Activated T-cell treated with anti-CD3 and anti-CD28 coated beads, Interleukin-2, amount 50 U/mL, for 4 hours (primary cell): ENCODE measurements at regions not wholly inside any gene's neighbourhood (a gene's known extent, or its start where the extent isn't known, plus 50 kb on each side); places are given as distances from the start of the nearest gene placed in this dataset.
"Not testable (repeated sequence)": the region's sequence is repeated elsewhere in the genome, so short reads cannot be mapped to it uniquely, and the experiment has no call there.

ENCODE experiments used
- ATAC-seq, 2 donors: fragments of 200-7000 bp; cut with Tn5 transposase; one replicate each; pipeline ENCODE4 v1.10.0; 2021
- DNase-seq: peaks from one replicate; pipeline ENCODE4 v3.0.0-alpha.2; 2020
- H3K27me3 Mint-ChIP-seq: one replicate; pipeline ENCODE4 v1.8.0; 2021; ENCODE audit warnings: low read depth, mixed read lengths
- H3K36me3 Mint-ChIP-seq: one replicate; pipeline ENCODE4 v1.8.0; 2022; ENCODE audit warnings: mixed read lengths; ENCODE audit not compliant: insufficient read depth
- H3K4me1 Mint-ChIP-seq: one replicate; pipeline ENCODE4 v1.8.0; 2021; ENCODE audit warnings: low read depth, mixed read lengths
- H3K4me3 Mint-ChIP-seq: one replicate; pipeline ENCODE4 v1.8.0; 2021; ENCODE audit warnings: mild to moderate bottlenecking, moderate library complexity, mixed read lengths
- H3K9me3 Mint-ChIP-seq: one replicate; pipeline ENCODE4 v1.8.0; 2021; ENCODE audit warnings: mixed read lengths

DNA sequence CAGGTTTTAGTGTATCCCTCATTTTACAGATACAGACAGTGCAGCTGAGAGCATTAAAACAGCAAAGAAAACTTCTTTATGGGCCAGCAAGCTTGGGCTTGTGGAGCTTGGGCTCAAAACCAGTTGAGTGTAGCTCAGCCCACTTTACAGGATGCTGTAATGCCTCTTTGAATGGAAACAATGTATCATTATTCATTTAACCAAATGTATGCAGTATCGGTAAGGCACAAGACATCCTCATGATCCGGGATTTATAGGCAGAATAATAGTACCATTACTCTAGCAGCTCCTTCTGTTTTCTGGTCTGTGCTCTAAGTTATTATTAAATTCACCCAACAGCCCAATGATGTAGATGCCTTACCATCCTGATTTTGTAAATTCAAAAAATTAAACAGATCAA is 575.1 kb upstream of the CDH7 start:
- no peaks in the 10 kb centered on the region for H3K27me3 Mint-ChIP-seq
- H3K4me1 Mint-ChIP-seq, result no peaks in the 10 kb centered on the region
- DNase-seq, result no peak
- peaks cover 25% of the 10 kb centered on the region for H3K9me3 Mint-ChIP-seq
- H3K4me3 Mint-ChIP-seq, result no peak overlapping the region
- H3K36me3 Mint-ChIP-seq, result no peaks in the 10 kb centered on the region
- ATAC-seq, result no peak

DNA sequence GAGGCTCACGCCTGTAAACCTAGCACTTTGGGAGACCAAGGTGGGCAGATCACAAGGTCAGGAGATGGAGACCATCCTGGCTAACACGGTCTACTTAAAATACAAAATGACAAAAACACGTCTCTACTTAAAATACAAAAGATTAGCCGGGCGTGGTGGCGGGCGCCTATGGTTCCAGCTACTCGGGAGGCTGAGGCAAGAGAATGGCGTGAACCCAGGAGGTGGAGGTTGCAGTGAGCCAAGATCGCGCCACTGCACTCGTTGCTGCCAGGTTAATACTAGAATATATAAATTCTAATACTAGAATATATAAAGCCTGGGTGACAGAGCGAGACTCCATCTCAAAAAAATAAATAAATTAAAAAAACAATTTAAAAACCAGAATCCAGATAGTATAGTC is 588.7 kb upstream of the CDH7 start:
- H3K36me3 Mint-ChIP-seq, result not testable (repeated sequence)

DNA sequence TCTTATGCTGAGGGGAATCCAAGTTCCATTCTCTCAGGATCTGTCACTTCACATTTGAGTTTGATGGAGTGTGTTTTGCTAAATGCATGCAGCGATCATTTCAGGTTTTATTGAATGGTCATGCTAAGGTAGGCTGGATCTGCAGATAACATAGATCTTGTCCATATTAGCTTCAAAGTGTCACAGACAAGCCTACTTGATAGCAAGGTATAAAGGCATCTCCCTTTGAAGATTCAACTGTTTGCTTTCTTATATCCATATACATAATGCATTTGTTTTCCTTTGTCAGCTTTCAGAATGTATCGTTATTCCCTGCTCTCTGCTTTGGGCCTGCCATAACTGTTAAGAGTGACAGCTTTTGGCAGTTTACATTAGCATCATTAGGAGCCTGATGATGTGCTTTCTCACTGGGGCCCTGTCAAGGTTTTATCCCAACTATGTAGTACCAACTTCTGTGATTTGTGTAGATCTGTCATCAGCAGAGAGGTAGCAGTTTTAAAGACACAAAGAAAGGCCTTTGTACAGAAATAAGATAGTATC is 604.3 kb upstream of the CDH7 start:
- Mint-ChIP-seq H3K27me3 (no peaks in the 10 kb centered on the region), H3K36me3 (no peaks in the 10 kb centered on the region), H3K4me1 (no peaks in the 10 kb centered on the region), H3K9me3 (peaks cover 8% of the 10 kb centered on the region), H3K4me3 (no peak overlapping the region)
- DNase-seq (no peak), ATAC-seq (no peak)

More for the DNA sequence above, 588.7 kb upstream of the CDH7 start:
- not testable (repeated sequence) for H3K4me3 Mint-ChIP-seq, H3K4me1 Mint-ChIP-seq, H3K9me3 Mint-ChIP-seq, ATAC-seq, DNase-seq, H3K27me3 Mint-ChIP-seq

DNA sequence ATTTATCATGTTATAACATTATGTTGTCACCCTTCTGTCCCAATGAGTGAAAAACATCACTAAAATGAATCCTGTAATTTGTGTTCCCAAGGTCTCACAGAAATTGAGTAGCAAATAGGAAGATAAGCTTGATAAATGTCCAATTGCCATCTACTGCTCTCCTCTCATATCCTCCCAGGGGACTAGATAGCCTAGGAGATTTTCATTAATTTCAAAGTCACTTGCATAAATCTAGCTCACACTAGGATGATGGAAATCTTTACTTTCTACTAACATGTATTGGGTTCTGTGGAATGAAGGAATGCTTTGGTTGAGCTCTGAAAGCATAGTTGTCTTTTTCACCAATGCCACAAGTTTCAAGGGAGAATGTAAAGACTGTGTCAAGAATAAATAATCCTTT is 605.5 kb upstream of the CDH7 start:
- Mint-ChIP-seq H3K4me1 (no peaks in the 10 kb centered on the region), H3K4me3 (no peak overlapping the region), H3K27me3 (no peaks in the 10 kb centered on the region), H3K36me3 (no peaks in the 10 kb centered on the region), H3K9me3 (peaks cover 8% of the 10 kb centered on the region)
- no peak for ATAC-seq
- no peak for DNase-seq

DNA sequence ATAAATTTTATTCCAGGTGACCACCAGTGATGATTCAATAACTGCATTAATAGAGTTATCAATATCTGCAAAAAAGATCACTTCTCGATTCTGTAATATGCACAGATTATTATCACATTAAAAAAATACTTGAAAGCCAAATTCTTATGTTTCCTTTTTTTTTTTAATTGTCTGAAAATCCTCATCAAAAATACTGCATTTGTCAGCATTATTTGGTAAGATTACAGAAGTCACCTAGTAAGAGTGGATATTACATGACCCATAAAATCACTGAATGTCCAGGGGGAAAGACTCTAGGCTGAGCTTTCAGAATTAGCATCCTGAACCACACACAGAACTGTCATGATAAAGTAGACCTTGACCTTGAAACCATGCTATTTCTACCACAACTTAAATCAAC is 617.2 kb upstream of the CDH7 start:
- no peak for ATAC-seq
- DNase-seq, result no peak
- Mint-ChIP-seq H3K36me3 (no peaks in the 10 kb centered on the region), H3K4me1 (no peaks in the 10 kb centered on the region), H3K27me3 (no peaks in the 10 kb centered on the region), H3K9me3 (peaks cover 17% of the 10 kb centered on the region), H3K4me3 (no peak overlapping the region)

DNA sequence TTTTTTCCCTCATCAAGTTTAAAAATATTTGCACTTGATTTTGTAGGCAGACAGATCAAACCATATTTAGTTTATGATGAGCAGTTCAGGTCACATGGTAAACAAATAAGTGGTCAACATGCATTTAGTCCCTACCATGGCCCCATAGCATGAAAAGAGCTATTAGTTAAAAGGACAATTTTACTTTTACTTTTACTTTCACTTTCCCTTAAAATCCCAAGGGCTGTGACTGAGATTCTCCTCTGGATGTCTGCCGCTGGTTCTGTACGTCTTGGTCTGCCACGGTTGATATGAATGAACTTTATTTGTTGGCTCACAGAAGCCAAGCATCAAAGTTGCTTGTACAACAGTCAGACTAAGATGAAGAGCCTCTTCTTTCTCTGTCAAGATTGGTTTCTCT is 626.2 kb upstream of the CDH7 start:
- H3K9me3 Mint-ChIP-seq, result peaks cover 14% of the 10 kb centered on the region
- H3K4me3 Mint-ChIP-seq, result no peak overlapping the region
- ATAC-seq, result no peak

DNA sequence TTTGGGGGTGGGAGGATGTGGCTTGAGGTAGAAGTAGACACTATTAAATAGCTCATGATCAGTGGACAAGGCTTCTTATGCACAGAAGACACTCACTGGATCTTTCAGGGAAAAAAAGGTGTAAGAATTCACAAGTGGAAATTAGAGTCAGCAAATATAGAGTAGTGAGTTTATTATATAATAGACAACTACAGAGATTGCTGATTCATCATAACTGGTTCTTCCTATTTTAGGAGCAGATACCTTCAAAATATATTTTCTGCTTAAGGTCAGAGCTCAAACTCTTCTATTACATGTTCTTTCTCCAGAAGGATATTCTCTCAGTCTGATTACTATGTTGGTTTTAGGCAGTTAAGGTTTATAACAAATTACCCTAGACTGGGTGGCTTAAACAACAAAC is 646.9 kb upstream of the CDH7 start:
- H3K27me3 Mint-ChIP-seq, result no peaks in the 10 kb centered on the region
- peaks cover 22% of the 10 kb centered on the region for H3K9me3 Mint-ChIP-seq
- H3K36me3 Mint-ChIP-seq, result no peaks in the 10 kb centered on the region
- no peaks in the 10 kb centered on the region for H3K4me1 Mint-ChIP-seq
- H3K4me3 Mint-ChIP-seq, result no peak overlapping the region
- DNase-seq (no peak), ATAC-seq (no peak)

More for the DNA sequence above, 626.2 kb upstream of the CDH7 start:
- H3K36me3 Mint-ChIP-seq, result no peaks in the 10 kb centered on the region
- no peak for DNase-seq
- no peaks in the 10 kb centered on the region for H3K27me3 Mint-ChIP-seq
- H3K4me1 Mint-ChIP-seq, result peaks cover 2% of the 10 kb centered on the region

DNA sequence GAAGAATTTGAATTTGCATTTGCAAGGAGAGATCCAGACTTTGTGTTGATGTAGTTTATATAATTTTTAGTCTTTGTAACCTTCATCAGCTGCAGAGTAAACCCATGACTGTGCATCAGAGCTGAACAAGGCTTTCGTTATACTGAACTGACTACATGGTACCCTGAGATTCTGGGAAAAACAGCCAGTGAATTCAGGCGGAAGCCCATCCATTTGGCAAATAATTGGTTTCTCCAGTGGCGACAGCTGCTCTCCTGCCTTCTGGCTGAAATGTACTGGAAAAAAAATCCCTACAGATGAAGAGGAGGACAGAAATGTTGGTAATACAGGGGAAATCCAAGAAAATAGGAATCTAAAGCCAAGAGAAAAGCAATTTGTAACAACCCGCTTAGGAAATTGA is 657.5 kb upstream of the CDH7 start:
- peaks cover 3% of the 10 kb centered on the region for H3K9me3 Mint-ChIP-seq

DNA sequence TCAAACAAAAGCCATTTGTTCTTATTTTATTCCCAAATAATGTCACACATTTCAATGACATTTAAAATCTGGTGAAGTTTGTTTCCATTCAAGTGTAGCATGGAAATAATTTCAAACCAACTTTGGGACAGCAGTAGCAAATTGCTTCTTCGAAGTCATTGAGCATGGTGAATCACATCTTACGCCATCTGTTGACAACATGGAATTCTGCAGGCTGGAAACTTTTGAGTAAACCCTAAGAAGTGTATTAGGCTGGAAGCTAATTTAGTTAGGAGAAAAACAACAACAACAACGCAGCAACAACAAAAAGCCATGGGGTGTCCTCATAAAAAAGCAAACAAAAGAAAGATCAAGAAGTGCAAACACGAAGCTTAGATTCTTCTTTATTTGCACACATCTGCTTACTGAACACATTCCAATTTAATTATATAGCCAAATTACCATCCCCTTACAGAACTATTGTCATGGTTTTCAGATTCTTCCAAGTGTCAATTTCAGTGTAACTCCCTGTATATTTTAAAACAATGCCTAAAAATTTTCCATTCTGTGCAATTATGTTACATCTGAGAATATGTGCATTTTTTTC is 659.0 kb upstream of the CDH7 start:
- Mint-ChIP-seq H3K4me1 (no peaks in the 10 kb centered on the region), H3K27me3 (no peaks in the 10 kb centered on the region), H3K4me3 (no peak overlapping the region), H3K9me3 (peaks cover 3% of the 10 kb centered on the region), H3K36me3 (no peaks in the 10 kb centered on the region)
- no peak for ATAC-seq
- DNase-seq, result no peak

More for the DNA sequence above, 657.5 kb upstream of the CDH7 start:
- Mint-ChIP-seq H3K4me1 (no peaks in the 10 kb centered on the region), H3K36me3 (no peaks in the 10 kb centered on the region), H3K27me3 (no peaks in the 10 kb centered on the region), H3K4me3 (no peak overlapping the region)
- ATAC-seq, result no peak
- no peak for DNase-seq

DNA sequence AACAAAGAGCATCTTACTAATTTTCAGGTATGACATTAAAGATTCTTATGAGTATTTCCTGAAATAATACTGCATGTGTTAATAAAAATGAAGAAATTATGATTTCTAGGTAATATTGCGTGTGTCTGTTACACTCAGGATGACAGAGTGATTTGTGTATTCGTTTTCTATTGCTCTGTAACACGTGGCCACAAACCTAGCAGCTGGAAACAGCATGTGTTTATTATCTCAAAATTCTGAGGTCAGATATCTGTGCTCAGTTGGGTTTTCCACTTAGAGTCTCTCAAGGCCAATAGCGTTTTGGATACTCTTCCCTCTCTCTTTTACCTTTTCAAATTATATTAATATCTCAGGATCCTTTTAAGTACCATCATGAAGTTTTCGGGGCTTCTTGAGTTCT is 667.9 kb upstream of the CDH7 start:
- no peaks in the 10 kb centered on the region for H3K4me1 Mint-ChIP-seq
- H3K9me3 Mint-ChIP-seq, result peaks cover 13% of the 10 kb centered on the region
- DNase-seq (no peak), ATAC-seq (no peak)
- H3K27me3 Mint-ChIP-seq, result no peaks in the 10 kb centered on the region
- no peaks in the 10 kb centered on the region for H3K36me3 Mint-ChIP-seq
- H3K4me3 Mint-ChIP-seq, result no peak overlapping the region

DNA sequence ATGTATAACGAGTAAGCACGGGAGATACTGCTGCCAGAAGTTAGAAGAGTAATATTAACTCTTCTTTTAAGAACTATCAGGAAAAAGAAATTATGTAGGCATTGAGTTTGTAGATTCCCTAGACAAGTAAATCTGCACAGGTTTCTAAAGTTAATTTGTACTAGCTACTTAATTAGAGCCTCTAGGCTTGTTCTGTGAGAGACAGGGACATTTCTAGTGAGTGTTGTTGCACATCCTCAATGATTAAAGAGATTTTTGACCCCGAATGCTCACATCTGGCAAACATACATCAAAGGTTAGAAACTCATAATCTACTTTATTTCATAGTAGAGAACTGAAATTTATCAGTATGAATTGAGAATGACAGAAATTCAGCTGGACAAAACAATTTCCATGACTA is 669.0 kb upstream of the CDH7 start:
- Mint-ChIP-seq H3K4me1 (no peaks in the 10 kb centered on the region), H3K36me3 (no peaks in the 10 kb centered on the region), H3K4me3 (no peak overlapping the region), H3K27me3 (no peaks in the 10 kb centered on the region), H3K9me3 (peaks cover 13% of the 10 kb centered on the region)
- DNase-seq (no peak), ATAC-seq (no peak)

DNA sequence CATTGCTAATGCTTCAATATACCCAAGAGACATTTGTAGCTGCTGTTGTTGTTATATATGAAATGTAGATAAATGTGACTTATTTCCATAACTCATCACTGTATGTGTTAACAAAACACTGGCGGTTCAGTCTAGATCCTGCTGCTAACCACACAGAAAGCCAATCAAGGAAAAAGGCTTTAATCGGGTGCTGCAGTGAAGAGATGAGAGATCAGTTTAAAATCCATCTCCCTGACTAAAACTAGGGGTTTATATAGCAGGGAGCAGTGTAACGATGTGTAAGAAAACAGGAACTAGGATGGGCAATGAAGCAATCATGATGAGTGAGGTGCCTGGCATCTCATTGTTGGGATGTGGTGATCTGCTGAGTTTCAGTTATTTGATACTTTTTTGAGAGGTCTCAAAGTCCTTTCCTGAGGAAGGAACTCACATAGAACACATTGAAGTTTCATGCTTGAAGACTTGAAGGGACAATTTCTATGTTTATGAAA is 677.7 kb upstream of the CDH7 start:
- Mint-ChIP-seq H3K36me3 (no peaks in the 10 kb centered on the region), H3K9me3 (peaks cover 15% of the 10 kb centered on the region), H3K27me3 (no peaks in the 10 kb centered on the region), H3K4me3 (no peak overlapping the region), H3K4me1 (no peaks in the 10 kb centered on the region)
- no peak for DNase-seq
- no peak for ATAC-seq

DNA sequence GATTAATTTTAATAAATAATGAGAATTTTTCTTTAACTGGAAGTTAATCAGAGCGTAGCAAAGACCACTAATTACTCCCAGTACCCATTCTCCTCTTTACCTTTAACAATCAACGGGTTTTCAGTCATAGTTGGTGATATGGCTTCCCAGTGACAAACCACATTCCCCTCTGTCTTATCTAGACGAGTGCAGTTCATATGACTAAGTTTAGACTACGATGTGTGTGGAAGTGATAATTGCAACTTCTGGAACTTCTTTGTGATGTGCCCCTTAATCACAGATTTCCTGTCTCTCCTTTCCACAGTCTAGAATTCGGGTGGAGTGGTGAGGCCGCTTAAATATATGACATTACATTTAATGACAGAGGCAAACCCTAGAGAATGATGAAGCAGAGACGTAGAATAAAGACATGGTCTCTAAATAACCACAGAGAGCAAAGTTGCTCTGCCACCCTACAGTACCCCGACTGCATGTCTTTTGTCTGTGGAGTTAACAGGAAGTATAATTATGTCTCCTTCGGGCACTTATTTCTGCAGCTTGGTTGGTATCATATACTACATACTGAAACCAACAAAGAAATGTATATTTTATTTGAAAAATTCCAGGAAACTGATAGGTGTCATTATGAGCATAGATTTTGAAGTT is 693.3 kb upstream of the CDH7 start:
- H3K4me1 Mint-ChIP-seq, result no peaks in the 10 kb centered on the region
- no peak overlapping the region for H3K4me3 Mint-ChIP-seq
- no peaks in the 10 kb centered on the region for H3K36me3 Mint-ChIP-seq
- H3K9me3 Mint-ChIP-seq, result peaks cover 4% of the 10 kb centered on the region
- DNase-seq (no peak), ATAC-seq (no peak)
- no peaks in the 10 kb centered on the region for H3K27me3 Mint-ChIP-seq

DNA sequence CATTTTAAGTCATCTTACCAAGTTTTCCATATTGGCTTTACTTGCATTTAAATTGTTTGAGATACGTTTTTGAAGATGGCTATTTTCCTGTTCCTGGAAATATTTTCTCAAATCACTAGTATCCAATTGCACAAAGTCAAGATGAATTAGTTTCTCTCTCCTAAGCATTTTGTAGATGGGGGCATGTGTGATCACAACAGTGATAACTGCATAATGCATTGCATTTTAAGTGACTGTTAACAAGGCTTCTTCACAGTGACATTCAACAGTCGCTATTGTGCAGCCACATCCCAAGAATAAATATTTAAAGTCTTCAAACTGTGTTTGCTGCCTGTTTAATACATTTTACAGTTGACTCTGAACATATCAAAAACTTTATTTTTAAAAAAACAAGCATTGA is 694.2 kb upstream of the CDH7 start:
- H3K27me3 Mint-ChIP-seq, result no peaks in the 10 kb centered on the region
- H3K4me3 Mint-ChIP-seq, result no peak overlapping the region
- no peaks in the 10 kb centered on the region for H3K4me1 Mint-ChIP-seq
- no peaks in the 10 kb centered on the region for H3K36me3 Mint-ChIP-seq
- ATAC-seq (no peak), DNase-seq (no peak)
- peaks cover 4% of the 10 kb centered on the region for H3K9me3 Mint-ChIP-seq

DNA sequence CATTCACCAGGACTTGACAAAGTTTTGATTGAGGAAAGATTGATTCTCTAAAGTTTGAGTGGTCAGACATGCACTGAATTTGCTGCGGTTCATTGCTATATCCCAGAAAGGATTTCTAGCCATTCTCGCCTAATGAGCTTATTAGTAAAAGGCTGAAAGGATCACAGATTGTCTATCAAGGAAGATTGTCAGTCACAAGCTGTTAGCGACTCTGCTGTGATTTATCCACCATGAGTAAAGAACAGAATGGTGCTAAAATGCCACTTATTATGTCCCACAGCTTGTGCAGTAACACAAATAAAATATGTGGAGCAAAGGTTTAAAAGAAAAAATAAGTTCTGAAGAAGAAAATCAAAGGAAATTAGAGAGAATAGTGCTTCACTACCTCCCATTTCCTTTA is 701.2 kb upstream of the CDH7 start:
- DNase-seq (no peak), ATAC-seq (no peak)
- Mint-ChIP-seq H3K4me1 (no peaks in the 10 kb centered on the region), H3K27me3 (no peaks in the 10 kb centered on the region), H3K36me3 (no peaks in the 10 kb centered on the region), H3K9me3 (peaks cover 11% of the 10 kb centered on the region), H3K4me3 (no peak overlapping the region)
